Stomach (tissue), 8 donors: ENCODE measurements at regions not wholly inside any gene's neighbourhood (a gene's known extent, or its start where the extent isn't known, plus 50 kb on each side); places are given as distances from the start of the nearest gene placed in this dataset.
A peak's percentile ranks its signal among the peaks of the same experiment; 100 is the strongest.

Experiments
- DNase-seq, 2 donors: peaks; one replicate each; pipeline versions ENCODE4 v3.0.0 to v3.0.0-alpha.2; 2013 to 2019
- H3K27ac ChIP-seq, 5 donors: fragments of 200-600 bp in 4 of 5; sonication (generic) in 4 of 5; one replicate each; pipeline ENCODE4 v1.5.1; 2013 to 2019; ENCODE audit warnings: mild to moderate bottlenecking in 1 of 5, moderate library complexity in 1 of 5
- H3K27me3 ChIP-seq, 3 donors: fragments of 200-600 bp; sonication (generic); one replicate each; pipeline ENCODE4 v1.5.1; 2017 to 2019; ENCODE audit warnings: mixed run types in 1 of 3
- H3K36me3 ChIP-seq, 4 donors: fragments of 200-600 bp; sonication (generic); 1 replicate in 3 of 4; 2 replicates in 1 of 4; pipeline ENCODE4 v1.5.1; 2016 to 2019
- H3K4me1 ChIP-seq, 4 donors: fragments of 200-600 bp; sonication (generic); one replicate each; pipeline ENCODE4 v1.5.1; 2016 to 2019
- H3K4me3 ChIP-seq, 4 donors: fragments of 200-600 bp; sonication (generic) in 3 of 4; one replicate each; pipeline ENCODE4 v1.5.1; 2016 to 2019; ENCODE audit warnings: mild to moderate bottlenecking in 1 of 4
- H3K9me3 ChIP-seq, 4 donors: fragments of 200-600 bp; sonication (generic); one replicate each; pipeline ENCODE4 v1.5.1; 2016 to 2019
- CTCF ChIP-seq, 7 experiments: fragments of 450-650 bp in 4 of 7; fragments of 200-600 bp in 3 of 7; sonication (generic) in 3 of 7; IDR thresholded peaks; one replicate each; pipeline ENCODE4 v1.5.1; 2016 to 2019; ENCODE audit warnings: antibody characterized with exemption in 7 of 7, control low read depth in 2 of 7, mild to moderate bottlenecking in 1 of 7
- EP300 ChIP-seq: sonication (generic); formaldehyde crosslinking; IDR thresholded peaks from one replicate; pipeline ENCODE4 v1.6.1; 2017; ENCODE audit warnings: antibody characterized with exemption
- POLR2A ChIP-seq, 4 donors: fragments of 450-650 bp; IDR thresholded peaks; one replicate each; pipeline ENCODE4 v1.6.1; 2016; ENCODE audit warnings: antibody characterized with exemption in 4 of 4, control low read depth in 2 of 4, mild to moderate bottlenecking in 1 of 4, moderate library complexity in 1 of 4
- POLR2AphosphoS5 ChIP-seq, 3 donors: sonication (generic); formaldehyde crosslinking; IDR thresholded peaks; one replicate each; pipeline ENCODE4 v1.6.1; 2016; ENCODE audit warnings: antibody characterized with exemption in 3 of 3
- WGBS, 5 donors: extraction: QIAGEN DNeasy Blood & Tissue Kit in 3 of 5; methylation state at CpG; one replicate each; pipeline versions ENCODE4 v1.1.5 to v1.1.7; 2013 to 2018; 5-methylcytosine and 5-hydroxymethylcytosine counted together
- intact Hi-C: fragments of 100-400 bp; cut with DNase I; formaldehyde crosslinking; loops from one replicate; pipeline ENCODE4 v1.15.1; 2023; ENCODE audit warnings: low total_unique reads
- donor health status: healthy with polysubstance abuse.
- donor health status: Bipolar disorder and iron deficiency.
- donor health status: healthy.

- Histone ChIP-seq H3K27me3 (no peaks in the 10 kb centered on the region), H3K9me3 (peaks cover 0 to 14% (median 4%) of the 10 kb centered on the region in 4 donors), H3K4me3 (no peak overlapping the region), H3K27ac (no peak overlapping the region), H3K36me3 (no peaks in the 10 kb centered on the region), H3K4me1 (no peaks in the 10 kb centered on the region)
- WGBS, 5 donors: 43 to 53% (median 46%) methylated on average over 2 of the region's 2 CpGs
- intact Hi-C loops: no loop called here
- TF ChIP-seq POLR2A (IDR thresholded peaks at IDR 0.05) (no peak), EP300 (no peak), CTCF (IDR thresholded peaks at IDR 0.05) (no peak), POLR2AphosphoS5 (IDR thresholded peaks at IDR 0.05) (no peak)
- peak in 1 of 2 donors; percentile 23 for DNase-seq
Measured at GRCh38 chr5:53766673-53767072, 206.2 kb downstream of the NDUFS4 start.

GRCh38 chr5:53777864-53778618 is 217.6 kb downstream of the NDUFS4 start:
- 51 to 63% (median 55%) methylated on average over 5 of the region's 5 CpGs for WGBS, 5 donors

GRCh38 chr5:53779541-53779981 is 219.1 kb downstream of the NDUFS4 start:
- no peak for TF ChIP-seq EP300
- TF ChIP-seq CTCF (IDR thresholded peaks at IDR 0.05): no peak
- no peak for TF ChIP-seq POLR2AphosphoS5 (IDR thresholded peaks at IDR 0.05)
- no peak for TF ChIP-seq POLR2A (IDR thresholded peaks at IDR 0.05)
- DNase-seq: peak in 1 of 2 donors; percentile 15
- 29 to 49% (median 44%) methylated on average over 4 of the region's 4 CpGs for WGBS, 5 donors
- H3K36me3 ChIP-seq: no peaks in the 10 kb centered on the region
- no peaks in the 10 kb centered on the region for H3K27me3 ChIP-seq
- H3K9me3 ChIP-seq: no peaks in the 10 kb centered on the region
- H3K4me3 ChIP-seq: no peak overlapping the region
- H3K27ac ChIP-seq: no peak overlapping the region
- peaks cover 0 to 20% (median 3%) of the 10 kb centered on the region in 4 donors for H3K4me1 ChIP-seq
- intact Hi-C loops: no loop called here

More at GRCh38 chr5:53777864-53778618, 217.6 kb downstream of the NDUFS4 start:
- H3K36me3 ChIP-seq: no peaks in the 10 kb centered on the region
- no peaks in the 10 kb centered on the region for H3K27me3 ChIP-seq
- intact Hi-C loops: no loop called here
- TF ChIP-seq POLR2AphosphoS5 (IDR thresholded peaks at IDR 0.05): no peak
- TF ChIP-seq EP300: no peak
- no peak for TF ChIP-seq POLR2A (IDR thresholded peaks at IDR 0.05)
- no peak for TF ChIP-seq CTCF (IDR thresholded peaks at IDR 0.05)
- peak; percentile 37 to 63 for DNase-seq
- no peak overlapping the region for H3K27ac ChIP-seq
- peaks cover 0 to 20% (median 3%) of the 10 kb centered on the region in 4 donors for H3K4me1 ChIP-seq
- no peak overlapping the region for H3K4me3 ChIP-seq
- no peaks in the 10 kb centered on the region for H3K9me3 ChIP-seq

GRCh38 chr5:53782620-53783019 is 222.2 kb downstream of the NDUFS4 start:
- H3K36me3 ChIP-seq: no peaks in the 10 kb centered on the region
- WGBS, 5 donors: 47 to 75% (median 54%) methylated on average over 4 of the region's 4 CpGs
- H3K27ac ChIP-seq: no peak overlapping the region
- intact Hi-C loops: no loop called here
- H3K4me3 ChIP-seq: no peak overlapping the region
- no peak for DNase-seq
- H3K4me1 ChIP-seq: peaks cover 0 to 20% (median 2%) of the 10 kb centered on the region in 4 donors
- no peaks in the 10 kb centered on the region for H3K27me3 ChIP-seq
- no peaks in the 10 kb centered on the region for H3K9me3 ChIP-seq
- no peak for TF ChIP-seq POLR2A (IDR thresholded peaks at IDR 0.05)
- no peak for TF ChIP-seq CTCF (IDR thresholded peaks at IDR 0.05)
- TF ChIP-seq EP300: no peak
- TF ChIP-seq POLR2AphosphoS5 (IDR thresholded peaks at IDR 0.05): no peak
